ENCODE measurements at regions not wholly inside any gene's neighbourhood (a gene's known extent, or its start where the extent isn't known, plus 50 kb on each side); places are given as distances from the start of the nearest gene placed in this dataset.

DNA sequence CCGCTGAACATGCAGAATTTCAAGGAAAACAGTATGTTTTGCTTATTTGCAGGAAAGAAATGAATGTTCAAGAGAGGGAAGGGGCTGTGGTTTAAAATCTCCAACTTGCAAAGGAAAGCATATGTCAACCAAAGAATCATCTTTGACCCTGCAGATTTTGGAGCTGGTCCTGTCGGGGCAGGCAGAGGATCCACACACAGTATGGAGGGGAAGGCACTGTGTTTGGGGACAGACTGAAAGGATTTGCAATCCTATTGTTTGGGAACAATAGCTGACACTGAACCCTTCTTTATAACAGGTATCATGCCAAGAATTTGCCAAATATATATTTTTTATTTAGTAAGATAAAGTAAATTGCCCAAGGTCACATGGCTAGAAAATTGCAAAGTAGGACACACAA, 121.4 kb upstream of the ZNF618 start:
- no peak for TF ChIP-seq POLR2A (IDR thresholded peaks at IDR 0.05; ENCODE audit: low read depth, low read length)
- TF ChIP-seq, protein P1, sequence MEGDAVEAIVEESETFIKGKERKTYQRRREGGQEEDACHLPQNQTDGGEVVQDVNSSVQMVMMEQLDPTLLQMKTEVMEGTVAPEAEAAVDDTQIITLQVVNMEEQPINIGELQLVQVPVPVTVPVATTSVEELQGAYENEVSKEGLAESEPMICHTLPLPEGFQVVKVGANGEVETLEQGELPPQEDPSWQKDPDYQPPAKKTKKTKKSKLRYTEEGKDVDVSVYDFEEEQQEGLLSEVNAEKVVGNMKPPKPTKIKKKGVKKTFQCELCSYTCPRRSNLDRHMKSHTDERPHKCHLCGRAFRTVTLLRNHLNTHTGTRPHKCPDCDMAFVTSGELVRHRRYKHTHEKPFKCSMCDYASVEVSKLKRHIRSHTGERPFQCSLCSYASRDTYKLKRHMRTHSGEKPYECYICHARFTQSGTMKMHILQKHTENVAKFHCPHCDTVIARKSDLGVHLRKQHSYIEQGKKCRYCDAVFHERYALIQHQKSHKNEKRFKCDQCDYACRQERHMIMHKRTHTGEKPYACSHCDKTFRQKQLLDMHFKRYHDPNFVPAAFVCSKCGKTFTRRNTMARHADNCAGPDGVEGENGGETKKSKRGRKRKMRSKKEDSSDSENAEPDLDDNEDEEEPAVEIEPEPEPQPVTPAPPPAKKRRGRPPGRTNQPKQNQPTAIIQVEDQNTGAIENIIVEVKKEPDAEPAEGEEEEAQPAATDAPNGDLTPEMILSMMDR (conservative IDR thresholded peaks at IDR 0.05; ENCODE audit: low read depth, low read length) = no peak
- no peak for TF ChIP-seq RAD21 (IDR thresholded peaks at IDR 0.05; ENCODE audit: low read length)
- TF ChIP-seq SMC3 (IDR thresholded peaks at IDR 0.05; ENCODE audit: low read depth, low read length) = no peak
- TF ChIP-seq, protein P2, sequence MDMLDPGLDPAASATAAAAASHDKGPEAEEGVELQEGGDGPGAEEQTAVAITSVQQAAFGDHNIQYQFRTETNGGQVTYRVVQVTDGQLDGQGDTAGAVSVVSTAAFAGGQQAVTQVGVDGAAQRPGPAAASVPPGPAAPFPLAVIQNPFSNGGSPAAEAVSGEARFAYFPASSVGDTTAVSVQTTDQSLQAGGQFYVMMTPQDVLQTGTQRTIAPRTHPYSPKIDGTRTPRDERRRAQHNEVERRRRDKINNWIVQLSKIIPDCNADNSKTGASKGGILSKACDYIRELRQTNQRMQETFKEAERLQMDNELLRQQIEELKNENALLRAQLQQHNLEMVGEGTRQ (IDR thresholded peaks at IDR 0.05; ENCODE audit: low read depth, low read length) = no peak
- TF ChIP-seq MXI1 (IDR thresholded peaks at IDR 0.05; ENCODE audit: borderline replicate concordance, low read depth, low read length) = no peak
- TF ChIP-seq RFX5 (IDR thresholded peaks at IDR 0.05; ENCODE audit: low read depth, low read length) = no peak
- no peak for TF ChIP-seq CEBPB (IDR thresholded peaks at IDR 0.05; ENCODE audit: low read depth, low read length)
- no peak for TF ChIP-seq MAFK (IDR thresholded peaks at IDR 0.05; ENCODE audit: low read depth, low read length)
- TF ChIP-seq NFE2L2 (IDR thresholded peaks at IDR 0.05; ENCODE audit: low read depth, low read length) = no peak

Data from IMR-90 (cell line).